Lung (tissue), 11 donors: ENCODE measurements at regions not wholly inside any gene's neighbourhood (a gene's known extent, or its start where the extent isn't known, plus 50 kb on each side); places are given as distances from the start of the nearest gene placed in this dataset.
A peak's percentile ranks its signal among the peaks of the same experiment; 100 is the strongest.

Experiments
- ATAC-seq: fragments of 200-7000 bp; cut with Tn5 transposase; one replicate; pipeline ENCODE4 v1.9.1; 2020; ENCODE audit warnings: moderate number of reproducible peaks; ENCODE audit not compliant: insufficient read depth, low FRiP score
- DNase-seq, 3 donors: peaks; one replicate each; pipeline ENCODE4 v3.0.0-alpha.2; 2013 to 2017
- H3K27ac ChIP-seq, 2 donors: one replicate each; pipeline ENCODE4 v1.5.1; 2013; ENCODE audit warnings: mild to moderate bottlenecking in 2 of 2, moderate library complexity in 2 of 2, control low read depth in 1 of 2, inconsistent platforms in 1 of 2, low read depth in 1 of 2, low read length in 1 of 2
- H3K27me3 ChIP-seq, 3 donors: one replicate each; pipeline ENCODE4 v1.5.1; 2013; ENCODE audit warnings: low read length in 2 of 3; ENCODE audit not compliant: control insufficient read depth in 3 of 3, insufficient read depth in 3 of 3
- H3K36me3 ChIP-seq, 4 donors: one replicate each; pipeline ENCODE4 v1.5.1; 2013; ENCODE audit warnings: low read length in 4 of 4, mild to moderate bottlenecking in 1 of 4, moderate library complexity in 1 of 4; ENCODE audit not compliant: control insufficient read depth in 4 of 4, insufficient read depth in 4 of 4
- H3K4me1 ChIP-seq, 5 donors: one replicate each; pipeline ENCODE4 v1.5.1; 2013; ENCODE audit warnings: low read length in 5 of 5, mild to moderate bottlenecking in 2 of 5, moderate library complexity in 1 of 5; ENCODE audit not compliant: control insufficient read depth in 5 of 5, insufficient read depth in 5 of 5
- H3K4me3 ChIP-seq: one replicate; pipeline ENCODE4 v1.5.1; 2013; ENCODE audit warnings: mild to moderate bottlenecking, control low read depth, moderate library complexity
- H3K9ac ChIP-seq, 2 donors: one replicate each; pipeline ENCODE4 v1.5.1; 2013; ENCODE audit warnings: low read length in 2 of 2, control low read depth in 1 of 2; ENCODE audit not compliant: insufficient read depth in 1 of 2
- H3K9me3 ChIP-seq, 4 donors: one replicate each; pipeline ENCODE4 v1.5.1; 2013; ENCODE audit warnings: low read length in 3 of 4, mild to moderate bottlenecking in 1 of 4, moderate library complexity in 1 of 4; ENCODE audit not compliant: control insufficient read depth in 4 of 4, insufficient read depth in 3 of 4
- CTCF ChIP-seq: IDR thresholded peaks from 2 replicates; pipeline ENCODE4 v1.5.1; 2012; ENCODE audit warnings: mild to moderate bottlenecking; ENCODE audit errors: control extremely low read depth, extremely low read depth
- WGBS, 2 donors: extraction: QIAGEN DNeasy Blood & Tissue Kit; methylation state at CpG; one replicate each; pipeline ENCODE4 v1.1.7; 2013; 5-methylcytosine and 5-hydroxymethylcytosine counted together
- donor health status: control.
- donor health status: control.
- donor health status: Bipolar disorder and iron deficiency.
- donor health status: healthy.
- donor health status: DM: yes; HTN: yes; CAD: no.

DNA sequence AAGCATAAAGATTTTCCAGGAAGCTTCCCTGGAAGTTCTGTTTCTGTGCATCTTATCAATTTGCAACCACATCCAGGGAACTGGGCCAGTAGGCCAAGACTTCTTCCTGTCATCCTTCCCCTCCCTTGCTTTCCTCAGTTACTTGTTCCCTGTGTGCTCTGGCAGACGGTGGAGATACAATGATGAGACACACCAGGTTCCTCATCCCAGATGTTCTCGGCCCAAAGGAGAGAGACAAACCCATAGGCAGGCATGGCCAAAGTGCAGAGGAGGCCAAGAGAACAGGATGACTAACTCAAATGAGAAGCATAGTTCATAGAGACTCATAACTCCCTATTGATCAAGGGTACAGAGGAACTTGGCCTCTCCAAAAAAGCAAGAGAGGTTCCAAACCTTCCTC, 652.6 kb downstream of the CCDC171 start:
- no peak for TF ChIP-seq CTCF
- 89 to 100% methylated on average over 2 of the region's 2 CpGs for WGBS, 2 donors
- H3K9me3 ChIP-seq, result no peaks in the 10 kb centered on the region

DNA sequence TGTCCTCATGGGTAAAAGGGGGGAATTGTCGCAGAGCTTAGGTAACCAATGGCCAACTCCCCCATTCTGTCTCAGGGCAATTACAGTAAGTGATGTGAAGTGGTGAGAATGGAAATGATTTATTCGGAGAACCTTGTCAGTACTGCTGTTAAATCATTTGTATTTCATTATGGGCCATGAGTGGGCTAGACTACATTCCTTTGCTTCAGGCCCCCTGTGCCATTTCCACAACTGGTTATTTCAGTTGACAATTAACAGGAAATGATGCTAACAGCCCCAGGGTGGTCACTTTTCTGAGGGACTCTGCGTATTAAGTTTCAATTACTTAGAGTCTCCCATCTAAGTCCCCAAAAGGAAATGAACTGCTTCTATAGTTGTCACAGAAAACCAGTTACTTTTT, 653.7 kb downstream of the CCDC171 start:
- H3K4me1 ChIP-seq, result peaks cover 0 to 18% (median 0%) of the 10 kb centered on the region in 5 donors
- no peak for TF ChIP-seq CTCF
- no peak for DNase-seq
- no peaks in the 10 kb centered on the region for H3K9me3 ChIP-seq
- no peak overlapping the region for H3K27ac ChIP-seq
- 78 to 92% methylated on average over 3 of the region's 3 CpGs for WGBS, 2 donors
- H3K27me3 ChIP-seq, result no peaks in the 10 kb centered on the region
- no peaks in the 10 kb centered on the region for H3K36me3 ChIP-seq
- ATAC-seq, result no peak
- no peak overlapping the region for H3K9ac ChIP-seq
- no peak overlapping the region for H3K4me3 ChIP-seq

More for the DNA sequence above, 652.6 kb downstream of the CCDC171 start:
- Histone ChIP-seq H3K36me3 (no peaks in the 10 kb centered on the region), H3K4me3 (no peak overlapping the region), H3K4me1 (peaks cover 0 to 16% (median 0%) of the 10 kb centered on the region in 5 donors), H3K27ac (no peak overlapping the region), H3K9ac (no peak overlapping the region), H3K27me3 (no peaks in the 10 kb centered on the region)
- DNase-seq (no peak), ATAC-seq (no peak)

DNA sequence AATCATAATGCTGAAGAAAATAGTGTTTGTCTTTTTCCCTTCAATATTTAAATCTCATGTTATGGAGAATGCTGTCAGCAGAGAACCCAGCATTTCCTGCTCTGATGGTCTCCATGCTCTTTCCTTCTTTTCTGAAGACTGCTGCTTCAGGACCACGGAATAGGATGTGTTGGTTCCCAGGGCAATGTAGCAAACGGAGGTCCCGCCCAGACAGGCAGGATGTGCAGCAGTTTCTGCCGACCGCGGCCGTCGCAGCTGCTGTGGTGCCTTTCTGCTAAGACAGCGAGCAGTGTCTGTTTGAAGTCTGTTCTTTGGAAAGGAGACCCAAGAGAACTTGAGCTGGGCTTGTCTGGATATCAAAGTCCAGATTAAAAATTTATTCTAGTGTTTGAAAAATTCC, 654.3 kb downstream of the CCDC171 start:
- no peaks in the 10 kb centered on the region for H3K9me3 ChIP-seq
- H3K4me3 ChIP-seq, result no peak overlapping the region
- WGBS, 2 donors, result 5 to 20% methylated on average over 9 of the region's 9 CpGs
- no peaks in the 10 kb centered on the region for H3K36me3 ChIP-seq
- DNase-seq (peak; percentile 58 to 79 (median 63)), ATAC-seq (no peak)
- TF ChIP-seq CTCF, result no peak
- H3K27ac ChIP-seq, result no peak overlapping the region
- no peaks in the 10 kb centered on the region for H3K27me3 ChIP-seq
- peaks cover 0 to 25% (median 0%) of the 10 kb centered on the region in 5 donors for H3K4me1 ChIP-seq
- H3K9ac ChIP-seq, result no peak overlapping the region

DNA sequence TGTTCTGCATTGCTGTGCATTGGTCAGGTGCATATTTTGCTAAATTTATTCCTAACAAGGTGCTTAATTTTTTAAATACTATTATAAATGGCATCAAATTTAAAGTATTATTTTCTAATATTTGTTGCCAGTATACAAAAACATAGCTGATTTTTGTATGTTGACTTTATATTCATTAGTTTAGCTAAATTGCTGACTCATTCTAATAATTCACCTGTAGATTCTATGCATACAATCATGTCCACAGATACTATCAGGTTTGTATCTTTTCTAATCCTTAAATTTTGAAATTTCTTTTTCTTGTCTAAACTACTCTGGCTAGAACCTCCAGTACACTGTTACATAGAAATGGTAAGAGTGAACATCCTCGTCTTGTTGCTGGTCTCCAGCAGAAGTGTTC, 657.6 kb downstream of the CCDC171 start:
- no peak for ATAC-seq
- Histone ChIP-seq H3K9me3 (no peaks in the 10 kb centered on the region), H3K4me3 (no peak overlapping the region), H3K4me1 (peaks cover 0 to 43% (median 3%) of the 10 kb centered on the region in 5 donors), H3K27ac (no peak overlapping the region), H3K27me3 (no peaks in the 10 kb centered on the region), H3K36me3 (no peaks in the 10 kb centered on the region), H3K9ac (no peak overlapping the region)
- TF ChIP-seq CTCF, result no peak
- no peak for DNase-seq
- WGBS, 2 donors, result 90 to 93% methylated on average over 1 of the region's 1 CpG
